ENCODE measurements at regions not wholly inside any gene's neighbourhood (a gene's known extent, or its start where the extent isn't known, plus 50 kb on each side); places are given as distances from the start of the nearest gene placed in this dataset.
"Not testable (repeated sequence)": the region's sequence is repeated elsewhere in the genome, so short reads cannot be mapped to it uniquely, and the experiment has no call there.

DNA sequence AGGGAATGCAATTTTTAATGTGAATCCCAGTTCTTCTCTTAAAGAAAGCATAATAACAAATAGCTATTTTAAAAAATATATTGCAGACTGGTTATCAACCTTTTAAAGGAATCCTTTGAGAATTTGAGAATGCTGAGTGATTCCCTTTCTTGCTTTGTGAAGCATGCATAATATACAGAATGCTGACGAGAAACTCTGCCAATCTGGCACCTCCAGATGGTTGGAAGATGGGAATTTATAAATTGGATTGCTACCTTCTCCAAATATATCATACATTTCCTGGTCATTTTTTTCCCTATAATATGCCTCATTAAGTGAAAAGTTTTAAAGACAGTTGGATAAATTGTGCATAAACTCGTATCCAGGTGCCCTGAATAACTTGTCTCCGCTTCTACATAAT is 333.9 kb upstream of the ARPP21 start:
- no TSS peak for BruUV-seq (replicated peaks)
- POLR2A ChIA-PET, result no interaction called here
- H3K4me3 ChIP-seq (replicated peaks in 1 of 3; ENCODE audit: insufficient read depth in 1 of 3, low read depth in 1 of 3, low read length in 3 of 3), result no peak overlapping the region
- FAIRE-seq, result no peak
- no peak for TF ChIP-seq GATA2 (IDR thresholded peaks at IDR 0.05; ENCODE audit: insufficient read depth, insufficient read length, low read depth, low read length)
- no peak for DNase-seq (ENCODE audit: low read depth, low spot score)
- intact Hi-C loops (cut with micrococcal nuclease) (no loop called here), dilution Hi-C loops (cut with MboI; ENCODE audit: extremely low pct_ligation_motif_present, low sequenced_read_pairs) (no loop called here)
- H4K20me1 ChIP-seq (replicated peaks; ENCODE audit: control insufficient read depth, extremely low read depth, insufficient read depth, low read length), result no peaks in the 10 kb centered on the region
- CTCF ChIA-PET, result no interaction called here
- H3K9ac ChIP-seq (replicated peaks; ENCODE audit: extremely low read depth, insufficient read depth, low read length), result no peak overlapping the region
- no peaks in the 10 kb centered on the region for H3K79me2 ChIP-seq (ENCODE audit: control insufficient read depth, insufficient read depth, low read length)
- H3K9me1 ChIP-seq (replicated peaks; ENCODE audit: control insufficient read depth, extremely low read depth, insufficient read depth, low read length), result no peaks in the 10 kb centered on the region
- no peaks in the 10 kb centered on the region for H3K4me1 ChIP-seq (ENCODE audit: control insufficient read depth, extremely low read depth, insufficient read depth, low read length)
- no peak overlapping the region for H2AFZ ChIP-seq (ENCODE audit: low read depth, low read length)
- peaks cover 0 to 1% of the 10 kb centered on the region in 2 experiments for H3K27me3 ChIP-seq (ENCODE audit: control insufficient read depth in 2 of 2, insufficient read depth in 2 of 2, low read length in 2 of 2)
- H3K36me3 ChIP-seq (ENCODE audit: control insufficient read depth in 2 of 2, extremely low read depth in 1 of 2, insufficient read depth in 2 of 2, low read length in 2 of 2), result no peaks in the 10 kb centered on the region
- no peaks in the 10 kb centered on the region for H3K9me3 ChIP-seq (replicated peaks; ENCODE audit: control insufficient read depth, insufficient read depth, low read length)
- no peak overlapping the region for H3K4me2 ChIP-seq (ENCODE audit: insufficient read depth, low read length)
- H3K27ac ChIP-seq (ENCODE audit: insufficient read depth, low read depth, low read length), result no peak overlapping the region

DNA sequence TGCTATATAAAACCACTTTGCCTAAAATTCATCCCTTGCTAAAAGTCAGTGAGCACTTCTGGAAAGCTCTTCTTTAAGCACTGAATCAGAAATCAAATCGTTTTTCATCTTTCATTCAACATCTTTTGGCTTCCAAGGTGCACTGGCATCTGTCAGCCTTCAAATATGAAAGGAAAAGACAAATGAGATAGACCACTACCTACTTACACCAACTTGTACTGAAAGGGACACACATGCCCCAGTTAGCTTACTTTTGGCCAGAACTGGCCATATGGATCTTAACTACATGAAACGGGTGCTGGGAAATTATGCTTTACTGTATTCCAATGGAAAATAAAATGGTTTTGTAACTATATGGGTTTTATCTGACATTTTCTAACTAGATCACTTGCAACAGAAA is 332.0 kb upstream of the ARPP21 start:
- Histone ChIP-seq H3K27me3 (ENCODE audit: control insufficient read depth in 2 of 2, insufficient read depth in 2 of 2, low read length in 2 of 2) (peaks cover 0 to 2% of the 10 kb centered on the region in 2 experiments), H2AFZ (ENCODE audit: low read depth, low read length) (no peak overlapping the region), H3K4me3 (replicated peaks in 1 of 3; ENCODE audit: insufficient read depth in 1 of 3, low read depth in 1 of 3, low read length in 3 of 3) (no peak overlapping the region), H3K9me1 (replicated peaks; ENCODE audit: control insufficient read depth, extremely low read depth, insufficient read depth, low read length) (no peaks in the 10 kb centered on the region), H4K20me1 (replicated peaks; ENCODE audit: control insufficient read depth, extremely low read depth, insufficient read depth, low read length) (no peaks in the 10 kb centered on the region), H3K4me1 (ENCODE audit: control insufficient read depth, extremely low read depth, insufficient read depth, low read length) (no peaks in the 10 kb centered on the region), H3K9ac (replicated peaks; ENCODE audit: extremely low read depth, insufficient read depth, low read length) (no peak overlapping the region), H3K4me2 (ENCODE audit: insufficient read depth, low read length) (no peak overlapping the region), H3K79me2 (ENCODE audit: control insufficient read depth, insufficient read depth, low read length) (no peaks in the 10 kb centered on the region), H3K36me3 (ENCODE audit: control insufficient read depth in 2 of 2, extremely low read depth in 1 of 2, insufficient read depth in 2 of 2, low read length in 2 of 2) (no peaks in the 10 kb centered on the region), H3K27ac (ENCODE audit: insufficient read depth, low read depth, low read length) (no peak overlapping the region), H3K9me3 (replicated peaks; ENCODE audit: control insufficient read depth, insufficient read depth, low read length) (no peaks in the 10 kb centered on the region)
- no TSS peak for BruUV-seq (replicated peaks)
- no peak for TF ChIP-seq GATA2 (IDR thresholded peaks at IDR 0.05; ENCODE audit: insufficient read depth, insufficient read length, low read depth, low read length)
- no peak for TF ChIP-seq POLR2AphosphoS5 (IDR thresholded peaks at IDR 0.05; ENCODE audit: insufficient read depth, low read depth, low read length)
- TF ChIP-seq, protein P1, sequence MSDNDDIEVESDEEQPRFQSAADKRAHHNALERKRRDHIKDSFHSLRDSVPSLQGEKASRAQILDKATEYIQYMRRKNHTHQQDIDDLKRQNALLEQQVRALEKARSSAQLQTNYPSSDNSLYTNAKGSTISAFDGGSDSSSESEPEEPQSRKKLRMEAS (IDR thresholded peaks at IDR 0.05; ENCODE audit: insufficient read depth, insufficient read length), result no peak
- TF ChIP-seq FOS (IDR thresholded peaks at IDR 0.05; ENCODE audit: borderline replicate concordance, insufficient read depth, low read length), result no peak
- TF ChIP-seq POLR2A (IDR thresholded peaks at IDR 0.05; ENCODE audit: low read depth, low read length), result no peak
- no peak for TF ChIP-seq JUN (IDR thresholded peaks at IDR 0.05; ENCODE audit: borderline replicate concordance, insufficient read depth, insufficient read length, low read depth)
- TF ChIP-seq, protein P2, sequence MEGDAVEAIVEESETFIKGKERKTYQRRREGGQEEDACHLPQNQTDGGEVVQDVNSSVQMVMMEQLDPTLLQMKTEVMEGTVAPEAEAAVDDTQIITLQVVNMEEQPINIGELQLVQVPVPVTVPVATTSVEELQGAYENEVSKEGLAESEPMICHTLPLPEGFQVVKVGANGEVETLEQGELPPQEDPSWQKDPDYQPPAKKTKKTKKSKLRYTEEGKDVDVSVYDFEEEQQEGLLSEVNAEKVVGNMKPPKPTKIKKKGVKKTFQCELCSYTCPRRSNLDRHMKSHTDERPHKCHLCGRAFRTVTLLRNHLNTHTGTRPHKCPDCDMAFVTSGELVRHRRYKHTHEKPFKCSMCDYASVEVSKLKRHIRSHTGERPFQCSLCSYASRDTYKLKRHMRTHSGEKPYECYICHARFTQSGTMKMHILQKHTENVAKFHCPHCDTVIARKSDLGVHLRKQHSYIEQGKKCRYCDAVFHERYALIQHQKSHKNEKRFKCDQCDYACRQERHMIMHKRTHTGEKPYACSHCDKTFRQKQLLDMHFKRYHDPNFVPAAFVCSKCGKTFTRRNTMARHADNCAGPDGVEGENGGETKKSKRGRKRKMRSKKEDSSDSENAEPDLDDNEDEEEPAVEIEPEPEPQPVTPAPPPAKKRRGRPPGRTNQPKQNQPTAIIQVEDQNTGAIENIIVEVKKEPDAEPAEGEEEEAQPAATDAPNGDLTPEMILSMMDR (IDR thresholded peaks at IDR 0.05; ENCODE audit: extremely low read depth in 1 of 2, insufficient read depth in 1 of 2, low read depth in 1 of 2, low read length in 2 of 2), result no peak
- no peak for TF ChIP-seq MYC (IDR thresholded peaks at IDR 0.05; ENCODE audit: low read depth, low read length)
- no peak for TF ChIP-seq EZH2 (IDR thresholded peaks at IDR 0.05; ENCODE audit: borderline replicate concordance, low read depth, low read length, severe bottlenecking)
- no peak for DNase-seq (ENCODE audit: low read depth, low spot score)
- no peak for FAIRE-seq
- ChIA-PET CTCF (interaction anchor here (1.3 kb wide), 1 partner anchor 44 kb away, joined by 3 read pairs; no protein-coding TSS in a partner anchor), POLR2A (no interaction called here)
- dilution Hi-C loops (cut with MboI; ENCODE audit: extremely low pct_ligation_motif_present, low sequenced_read_pairs), result no loop called here
- intact Hi-C loops (cut with micrococcal nuclease), result no loop called here

DNA sequence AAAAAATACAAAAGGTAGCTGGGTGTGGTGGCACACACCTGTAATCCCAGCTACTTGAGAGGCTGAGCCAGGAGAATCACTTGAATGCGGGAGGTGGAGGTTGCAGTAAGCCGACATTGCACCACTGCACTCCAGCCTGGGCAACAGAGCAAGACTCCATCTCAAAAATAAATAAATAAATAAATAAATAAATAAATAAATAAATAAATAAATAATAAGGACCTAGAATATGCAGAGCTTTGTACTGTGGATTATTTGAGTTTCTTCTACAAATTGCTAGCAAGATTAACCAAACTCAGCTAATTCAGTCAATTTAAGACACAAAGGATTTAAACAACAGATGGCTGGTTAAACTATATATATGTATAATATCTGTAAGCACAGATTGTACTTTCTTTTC is 322.5 kb upstream of the ARPP21 start:
- H3K79me2 ChIP-seq (ENCODE audit: control insufficient read depth, insufficient read depth, low read length); H3K9ac ChIP-seq (replicated peaks; ENCODE audit: extremely low read depth, insufficient read depth, low read length); dilution Hi-C loops (cut with MboI; ENCODE audit: extremely low pct_ligation_motif_present, low sequenced_read_pairs); H3K9me3 ChIP-seq (replicated peaks; ENCODE audit: control insufficient read depth, insufficient read depth, low read length); BruUV-seq (replicated peaks); H3K27me3 ChIP-seq (ENCODE audit: control insufficient read depth in 2 of 2, insufficient read depth in 2 of 2, low read length in 2 of 2); H3K27ac ChIP-seq (ENCODE audit: insufficient read depth, low read depth, low read length); H3K4me1 ChIP-seq (ENCODE audit: control insufficient read depth, extremely low read depth, insufficient read depth, low read length); H3K4me2 ChIP-seq (ENCODE audit: insufficient read depth, low read length); FAIRE-seq; H2AFZ ChIP-seq (ENCODE audit: low read depth, low read length); H3K9me1 ChIP-seq (replicated peaks; ENCODE audit: control insufficient read depth, extremely low read depth, insufficient read depth, low read length); H4K20me1 ChIP-seq (replicated peaks; ENCODE audit: control insufficient read depth, extremely low read depth, insufficient read depth, low read length); DNase-seq (ENCODE audit: low read depth, low spot score); H3K36me3 ChIP-seq (ENCODE audit: control insufficient read depth in 2 of 2, extremely low read depth in 1 of 2, insufficient read depth in 2 of 2, low read length in 2 of 2); intact Hi-C loops (cut with micrococcal nuclease); H3K4me3 ChIP-seq (replicated peaks in 1 of 3; ENCODE audit: insufficient read depth in 1 of 3, low read depth in 1 of 3, low read length in 3 of 3); POLR2A ChIA-PET: not testable (repeated sequence)
- CTCF ChIA-PET, result interaction anchor here (1.2 kb wide), 1 partner anchor 12 kb away, joined by 4 read pairs; no protein-coding TSS in a partner anchor

Measured in endothelial cell of umbilical vein (primary cell).